HG03103 (cell line): ENCODE measurements at regions not wholly inside any gene's neighbourhood (a gene's known extent, or its start where the extent isn't known, plus 50 kb on each side); places are given as distances from the start of the nearest gene placed in this dataset.
"Not testable (repeated sequence)": the region's sequence is repeated elsewhere in the genome, so short reads cannot be mapped to it uniquely, and the experiment has no call there.

Experiments
- ATAC-seq: cut with Tn5 transposase; IDR thresholded peaks from one replicate; pipeline ENCODE4 v1.9.1; 2021; ENCODE audit warnings: low read depth; ENCODE audit not compliant: unreplicated experiment

DNA sequence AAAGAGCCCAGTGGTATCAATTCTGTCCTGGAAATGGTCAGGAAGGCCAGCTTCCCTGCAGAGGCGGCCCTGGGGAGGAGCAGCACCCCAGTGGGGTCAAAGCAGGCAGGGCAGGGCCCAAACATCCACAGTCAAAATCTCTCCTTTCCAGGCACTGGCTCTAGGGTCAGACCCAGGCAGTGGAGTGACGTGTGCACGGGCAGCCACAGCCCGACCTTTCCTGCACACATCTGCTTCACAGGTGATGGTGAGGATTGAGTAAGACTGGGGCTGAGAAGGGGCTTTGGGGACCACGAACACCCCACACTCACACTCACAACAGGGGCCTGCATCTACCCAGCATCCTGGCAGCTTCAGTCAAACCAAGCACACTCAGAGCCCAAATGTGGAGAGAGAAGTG is 97.8 kb upstream of the GLI2 start:
- ATAC-seq: no peak

- no peak for ATAC-seq
Observed at GRCh38 chr2:120638450-120638849, 97.2 kb upstream of the GLI2 start.

DNA sequence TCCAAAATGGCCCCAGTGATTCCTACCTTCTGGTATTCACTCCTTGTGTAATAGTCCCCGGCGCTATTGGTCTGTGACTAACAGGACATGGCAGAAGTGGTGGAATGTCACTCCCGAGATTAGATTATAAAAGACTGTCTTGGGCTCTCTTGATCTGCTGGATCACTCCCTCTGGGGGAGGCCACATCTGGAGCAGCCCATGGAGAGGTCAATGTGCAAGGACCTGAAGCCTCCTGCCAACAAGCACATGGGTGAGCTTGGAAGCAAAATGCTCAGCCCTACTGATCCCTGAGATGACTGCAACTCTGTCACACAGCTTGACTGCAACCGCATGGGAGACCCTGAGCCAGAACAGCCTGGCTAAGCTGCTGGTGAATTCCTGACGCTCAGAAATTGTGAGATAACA is 94.3 kb upstream of the GLI2 start:
- ATAC-seq: no peak

DNA sequence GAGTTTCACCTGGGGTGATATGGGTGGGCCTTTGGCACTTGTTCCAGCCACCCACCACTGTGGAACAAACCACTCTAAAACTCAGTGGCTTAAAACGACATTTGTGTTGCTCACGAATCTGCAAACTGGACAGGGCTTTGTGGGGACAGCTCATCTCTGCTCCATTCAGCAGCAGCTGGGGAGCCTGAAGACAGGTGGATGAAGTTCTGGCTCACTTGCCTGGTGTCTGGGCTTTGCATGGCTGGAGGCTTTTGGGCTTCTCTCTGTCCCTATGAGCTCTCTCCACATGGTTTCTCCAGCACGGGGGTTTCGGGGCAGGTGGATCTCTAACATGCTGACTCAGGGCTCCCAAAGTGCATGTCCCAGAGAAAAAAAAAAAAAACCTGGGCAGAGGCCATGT is 93.0 kb upstream of the GLI2 start:
- ATAC-seq: no peak

- no peak for ATAC-seq
Observed at GRCh38 chr2:120646994-120647393, 88.7 kb upstream of the GLI2 start.

DNA sequence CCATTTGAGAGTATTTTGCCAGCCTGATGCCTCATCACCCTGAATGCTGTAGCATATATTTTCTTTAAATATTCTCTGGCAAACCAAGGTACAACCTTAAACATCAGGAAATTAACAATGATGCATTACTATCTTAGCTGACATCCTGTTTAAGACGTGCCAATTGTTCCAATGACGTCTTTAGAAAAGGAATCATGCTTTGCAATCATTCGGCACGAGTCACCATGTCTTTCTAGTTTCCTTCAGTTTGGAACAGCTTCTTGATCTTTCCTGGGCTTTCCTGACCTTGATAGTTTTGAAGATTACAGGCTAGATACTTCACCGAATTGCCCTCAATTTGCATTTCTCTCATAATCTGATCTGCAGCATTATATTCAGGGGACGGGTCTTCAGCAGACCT is 88.2 kb upstream of the GLI2 start:
- no peak for ATAC-seq

- not testable (repeated sequence) for ATAC-seq
Observed at GRCh38 chr2:120649381-120649780, 86.3 kb upstream of the GLI2 start.

- ATAC-seq: no peak
Observed at GRCh38 chr2:120650022-120650644, 85.5 kb upstream of the GLI2 start.

GRCh38 chr2:120651818-120652217 is 83.8 kb upstream of the GLI2 start:
- ATAC-seq: no peak

DNA sequence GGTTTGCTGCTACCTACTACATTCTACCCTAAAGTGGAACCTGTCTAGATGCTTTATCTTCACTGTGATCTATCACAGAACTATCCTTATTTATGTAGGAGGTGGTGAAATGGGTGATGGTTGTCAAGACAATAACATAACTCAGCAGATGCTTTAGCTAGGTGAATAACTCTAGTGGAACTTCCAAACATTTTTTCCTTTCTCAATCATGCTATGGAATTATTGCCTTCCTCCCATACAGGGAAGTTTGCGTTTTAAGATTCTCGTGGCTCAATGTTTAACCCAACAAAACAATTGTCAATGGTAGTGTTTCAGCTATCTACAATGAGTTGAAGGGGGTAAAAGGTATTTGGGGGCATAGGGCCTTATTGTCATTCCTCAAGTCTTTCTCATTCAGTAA is 82.6 kb upstream of the GLI2 start:
- no peak for ATAC-seq

DNA sequence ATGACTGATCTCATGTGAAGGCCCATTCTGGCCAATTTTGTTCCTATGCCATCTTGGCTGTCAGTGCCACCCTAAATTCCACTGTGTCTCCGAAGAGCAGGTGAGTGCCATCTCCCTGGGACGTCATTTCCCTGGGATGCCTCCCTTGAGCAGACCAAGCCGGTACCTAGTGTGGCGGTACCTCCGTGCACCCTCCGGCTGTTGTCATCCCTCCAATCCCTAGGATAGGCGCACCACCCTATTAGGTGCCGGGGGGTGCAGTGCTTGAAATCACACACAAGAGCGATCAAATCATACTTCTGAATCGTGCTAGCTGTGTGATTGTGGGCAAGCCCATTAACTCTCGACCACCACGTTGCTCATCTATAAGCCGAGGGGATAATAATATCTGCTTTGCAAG is 81.8 kb upstream of the GLI2 start:
- no peak for ATAC-seq

DNA sequence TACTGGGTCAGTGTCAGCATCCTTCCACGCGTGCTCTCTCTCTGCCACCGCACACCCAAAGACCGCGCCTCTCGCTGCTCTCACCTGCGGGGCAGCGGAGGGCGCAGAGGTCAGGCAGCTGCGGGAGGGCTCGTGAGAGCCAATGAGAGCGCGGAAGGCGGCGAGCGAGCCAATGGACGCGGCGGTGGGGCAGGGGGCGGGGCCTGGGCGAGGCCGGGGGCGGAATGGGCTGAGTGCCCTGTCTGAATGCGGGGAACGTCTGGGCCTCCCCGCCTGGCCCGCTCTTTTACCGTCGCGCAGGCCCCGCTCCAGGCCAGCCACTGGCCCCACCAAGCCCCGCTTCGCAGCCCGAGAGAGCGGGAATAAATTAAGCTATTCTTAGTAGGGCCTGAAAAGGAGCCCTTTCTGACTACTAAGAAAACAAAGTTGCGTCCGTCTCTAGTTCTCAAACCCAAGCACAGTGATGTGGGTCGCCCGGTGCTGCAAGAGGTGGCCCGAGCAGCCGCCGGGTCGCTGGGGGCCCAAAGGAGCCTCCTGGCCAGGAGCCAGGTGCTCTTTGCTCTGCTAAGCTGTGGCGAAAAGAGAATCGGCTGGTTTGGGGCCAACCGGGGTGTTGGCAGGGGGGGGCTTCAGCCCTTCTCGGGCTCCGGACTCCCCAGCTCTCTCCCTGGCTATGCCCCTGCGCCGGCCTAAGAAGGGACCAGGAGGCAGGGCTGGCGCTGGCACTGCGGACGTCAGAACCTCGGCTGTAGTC is 81.1 kb upstream of the GLI2 start:
- ATAC-seq: no peak

GRCh38 chr2:120656273-120656950 is 79.3 kb upstream of the GLI2 start:
- no peak for ATAC-seq

- no peak for ATAC-seq
Observed at GRCh38 chr2:120658042-120658769, 77.5 kb upstream of the GLI2 start.

DNA sequence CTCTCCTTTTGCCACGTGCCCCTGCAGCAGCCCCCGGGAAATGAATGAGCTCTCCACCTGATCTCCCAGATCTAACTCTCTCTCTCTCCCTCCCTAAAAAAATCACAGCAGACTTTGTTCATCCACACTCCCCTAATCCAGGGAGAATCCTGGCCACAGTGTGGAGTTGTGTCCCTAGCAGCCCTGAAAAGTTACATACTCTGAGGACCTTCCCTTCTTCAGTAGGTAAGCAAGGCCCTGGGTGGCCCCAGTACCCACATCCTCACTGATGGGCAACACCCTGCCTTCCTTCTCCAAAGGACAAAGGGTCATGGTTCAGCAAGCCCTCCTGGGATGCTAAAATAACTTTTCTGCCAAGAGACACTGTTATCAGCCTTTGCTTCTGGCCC is 76.9 kb upstream of the GLI2 start:
- ATAC-seq: no peak

DNA sequence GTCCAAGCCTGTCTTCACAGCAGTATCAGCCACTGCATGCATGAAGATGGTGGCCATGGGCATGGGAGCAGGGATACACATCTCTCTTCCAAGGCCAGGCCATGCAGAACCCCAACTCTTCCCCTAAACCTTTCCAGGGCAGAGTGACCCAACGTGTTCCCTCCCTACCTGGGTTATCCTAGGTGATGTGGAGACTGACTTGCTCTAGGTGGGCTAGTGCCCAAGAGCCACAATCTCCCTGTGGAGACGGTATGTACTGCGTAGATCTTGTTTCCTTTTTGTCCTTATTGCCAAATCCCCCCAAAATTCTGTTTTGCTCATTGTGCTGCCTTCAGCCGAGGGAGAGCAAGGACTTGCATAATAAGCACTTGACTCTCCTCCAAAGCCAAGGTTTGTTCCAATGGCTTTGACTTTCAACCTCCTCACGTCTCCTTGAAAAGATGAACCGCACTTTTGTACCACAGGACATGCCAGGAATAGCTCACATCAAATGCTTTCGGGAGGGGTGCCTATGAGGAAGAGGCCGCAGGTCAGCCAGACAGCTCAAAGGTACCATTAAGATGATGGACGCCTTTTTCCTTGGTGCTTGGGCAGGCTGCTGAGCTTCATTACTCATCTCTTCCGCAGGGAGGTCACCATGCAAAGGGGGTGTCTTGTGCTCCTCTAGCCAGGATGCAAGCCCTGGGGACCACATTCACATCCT is 76.2 kb upstream of the GLI2 start:
- no peak for ATAC-seq

- ATAC-seq: no peak
Observed at GRCh38 chr2:120660056-120660694, 75.5 kb upstream of the GLI2 start.

GRCh38 chr2:120660771-120661459 is 74.8 kb upstream of the GLI2 start:
- ATAC-seq: no peak

DNA sequence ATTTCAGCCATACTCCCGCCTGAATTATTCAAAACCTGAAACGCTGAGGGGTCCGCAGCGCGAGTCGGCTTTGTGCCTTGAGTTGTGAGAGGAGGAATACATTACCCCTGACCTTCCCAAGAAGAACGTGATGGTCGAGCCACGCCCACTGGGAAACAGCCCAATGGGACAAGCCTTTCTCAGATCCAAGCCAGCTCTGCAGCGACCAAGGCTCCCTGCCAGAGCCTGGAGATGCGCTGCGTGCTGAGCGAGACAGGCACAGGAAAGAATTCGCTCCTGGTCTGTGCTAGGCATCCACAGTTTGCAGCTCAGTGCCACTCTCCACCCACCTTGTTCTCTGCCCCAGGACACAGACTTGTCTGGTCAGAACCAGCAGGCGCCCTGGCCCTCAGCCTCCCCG is 74.1 kb upstream of the GLI2 start:
- ATAC-seq: no peak

GRCh38 chr2:120662046-120662445 is 73.6 kb upstream of the GLI2 start:
- ATAC-seq: no peak
